LNCaP clone FGC (cell line): ENCODE measurements at regions not wholly inside any gene's neighbourhood (a gene's known extent, or its start where the extent isn't known, plus 50 kb on each side); places are given as distances from the start of the nearest gene placed in this dataset.

Experiments used
- DNase-seq: peaks from one replicate; pipeline ENCODE4 v3.0.0-alpha.2; 2011; ENCODE audit warnings: low read depth
- H3K4me3 ChIP-seq: 2 replicates; pipeline ENCODE4 v1.5.1; 2011; ENCODE audit warnings: mild to moderate bottlenecking, low read depth, low read length, control low read depth
- CTCF ChIP-seq: IDR thresholded peaks from 2 replicates; pipeline ENCODE4 v1.5.1; 2012; ENCODE audit warnings: mild to moderate bottlenecking; ENCODE audit not compliant: control insufficient read depth, insufficient read depth; ENCODE audit errors: extremely low read depth

GRCh38 chr1:58883888-58884482, 100.1 kb upstream of the JUN start:
- DNase-seq = no peak
- TF ChIP-seq CTCF = no peak
- H3K4me3 ChIP-seq = no peak overlapping the region

GRCh38 chr1:58884706-58885661, 101.1 kb upstream of the JUN start:
- no peak; the same call in 1 of the 2 replicates for TF ChIP-seq CTCF
- H3K4me3 ChIP-seq = no peak overlapping the region
- DNase-seq = peak; percentile 78

GRCh38 chr1:58885998-58886397, 102.2 kb upstream of the JUN start:
- no peak for TF ChIP-seq CTCF
- no peak for DNase-seq
- H3K4me3 ChIP-seq = no peak overlapping the region

GRCh38 chr1:58886611-58887010, 102.8 kb upstream of the JUN start:
- TF ChIP-seq CTCF = no peak
- DNase-seq = no peak
- H3K4me3 ChIP-seq = no peak overlapping the region

GRCh38 chr1:58887059-58887458, 103.2 kb upstream of the JUN start:
- H3K4me3 ChIP-seq = no peak overlapping the region
- no peak for DNase-seq
- TF ChIP-seq CTCF = no peak

GRCh38 chr1:58888833-58889232, 105.0 kb upstream of the JUN start:
- H3K4me3 ChIP-seq = no peak overlapping the region
- no peak for DNase-seq
- no peak for TF ChIP-seq CTCF
